H1 (cell line): ENCODE measurements at regions not wholly inside any gene's neighbourhood (a gene's known extent, or its start where the extent isn't known, plus 50 kb on each side); places are given as distances from the start of the nearest gene placed in this dataset.

Experiments
- BACH1 ChIP-seq: IDR thresholded peaks from 2 replicates; pipeline ENCODE4 v1.6.1; 2012; ENCODE audit warnings: low read length, improper control_type of control experiment
- CEBPB ChIP-seq: IDR thresholded peaks from 2 replicates; pipeline ENCODE4 v1.6.1; 2012; ENCODE audit warnings: low read depth, low read length
- CHD1 ChIP-seq: IDR thresholded peaks from 2 replicates; pipeline ENCODE4 v1.6.1; 2012; ENCODE audit warnings: low read depth, low read length, improper control_type of control experiment
- CHD7 ChIP-seq: fragments of 300-600 bp; sonication (generic); IDR thresholded peaks from 2 replicates; pipeline ENCODE4 v1.7.1; 2012; ENCODE audit warnings: low read length, moderate library complexity, mild to moderate bottlenecking, inconsistent platforms; ENCODE audit not compliant: insufficient replicate concordance
- CTBP2 ChIP-seq: IDR thresholded peaks from 2 replicates; pipeline ENCODE4 v1.7.0; 2011; ENCODE audit warnings: borderline replicate concordance, mild to moderate bottlenecking, moderate library complexity, mixed read lengths, low read length; ENCODE audit not compliant: insufficient read depth, insufficient read length
- EZH2 ChIP-seq: fragments of 200-600 bp; sonication (generic); IDR thresholded peaks from 2 replicates; pipeline ENCODE4 v1.7.1; 2012; ENCODE audit warnings: low read depth, mild to moderate bottlenecking, moderate library complexity, low read length, inconsistent platforms; ENCODE audit not compliant: severe bottlenecking
- JUND ChIP-seq: IDR thresholded peaks from 2 replicates; pipeline ENCODE4 v1.6.1; 2011; ENCODE audit warnings: mild to moderate bottlenecking, improper control_type of control experiment, low read length
- RFX5 ChIP-seq: IDR thresholded peaks from 2 replicates; pipeline ENCODE4 v1.6.1; 2011; ENCODE audit warnings: low read depth, low read length, improper control_type of control experiment, borderline replicate concordance
- SIN3A ChIP-seq, 2 experiments: IDR thresholded peaks in 1 of 2; conservative IDR thresholded peaks in 1 of 2; 2 replicates each; pipeline ENCODE4 v1.6.1; 2011 to 2012; ENCODE audit warnings: low read length in 2 of 2, improper control_type of control experiment in 1 of 2, low read depth in 1 of 2, mild to moderate bottlenecking in 1 of 2
- TBP ChIP-seq: IDR thresholded peaks from 2 replicates; pipeline ENCODE4 v1.6.1; 2011; ENCODE audit warnings: low read depth, low read length, improper control_type of control experiment
- TF ChIP-seq, protein P1 (sequence below): IDR thresholded peaks from 2 replicates; pipeline ENCODE4 v1.6.1; 2012; ENCODE audit warnings: low read length, inconsistent platforms

- TF ChIP-seq CHD7 (no peak), SIN3A (conservative IDR thresholded peaks at IDR 0.05 in 1 of 2, IDR thresholded peaks at IDR 0.05 in 1 of 2; ENCODE audit: low read depth in 1 of 2, low read length in 2 of 2) (no peak), CTBP2 (no peak), TBP (no peak), BACH1 (no peak), JUND (no peak), CHD1 (no peak), EZH2 (no peak), RFX5 (no peak), CEBPB (no peak)
- TF ChIP-seq, protein P1, sequence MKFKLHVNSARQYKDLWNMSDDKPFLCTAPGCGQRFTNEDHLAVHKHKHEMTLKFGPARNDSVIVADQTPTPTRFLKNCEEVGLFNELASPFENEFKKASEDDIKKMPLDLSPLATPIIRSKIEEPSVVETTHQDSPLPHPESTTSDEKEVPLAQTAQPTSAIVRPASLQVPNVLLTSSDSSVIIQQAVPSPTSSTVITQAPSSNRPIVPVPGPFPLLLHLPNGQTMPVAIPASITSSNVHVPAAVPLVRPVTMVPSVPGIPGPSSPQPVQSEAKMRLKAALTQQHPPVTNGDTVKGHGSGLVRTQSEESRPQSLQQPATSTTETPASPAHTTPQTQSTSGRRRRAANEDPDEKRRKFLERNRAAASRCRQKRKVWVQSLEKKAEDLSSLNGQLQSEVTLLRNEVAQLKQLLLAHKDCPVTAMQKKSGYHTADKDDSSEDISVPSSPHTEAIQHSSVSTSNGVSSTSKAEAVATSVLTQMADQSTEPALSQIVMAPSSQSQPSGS, result no peak
Measured at GRCh38 chr1:48057249-48057648, 60.1 kb upstream of the TRABD2B start (continued).
